ENCODE measurements at regions not wholly inside any gene's neighbourhood (a gene's known extent, or its start where the extent isn't known, plus 50 kb on each side); places are given as distances from the start of the nearest gene placed in this dataset.

- no peak for TF ChIP-seq MYC (IDR thresholded peaks at IDR 0.05; ENCODE audit: borderline replicate concordance, low read length)
- TF ChIP-seq REST (IDR thresholded peaks at IDR 0.05), result no peak
- TF ChIP-seq KDM1A (IDR thresholded peaks at IDR 0.05; ENCODE audit: low read depth), result no peak
- no peak for TF ChIP-seq HOXB13 (CRISPR knock-in tag; IDR thresholded peaks at IDR 0.05; ENCODE audit: low read depth)
- no peak for TF ChIP-seq CBX2 (IDR thresholded peaks at IDR 0.05; ENCODE audit: borderline replicate concordance, low read depth)
- no peak for TF ChIP-seq EHF (CRISPR knock-in tag; IDR thresholded peaks at IDR 0.05)
- peak; percentile 52 for TF ChIP-seq SMC3 (IDR thresholded peaks at IDR 0.05)
- TF ChIP-seq BCL3 (IDR thresholded peaks at IDR 0.05), result no peak
- no peak for TF ChIP-seq TFCP2L1 (CRISPR knock-in tag; IDR thresholded peaks at IDR 0.05)
- no peak for TF ChIP-seq NR3C1 (IDR thresholded peaks at IDR 0.05)
These were observed 70.0 kb upstream of the FAM241A start (continued) for GRCh38 chr4:112075129-112075753.

- POLR2A ChIA-PET, result no interaction called here
- no peak for ATAC-seq
- DNase-seq (ENCODE audit: low read depth in 1 of 2, low spot score in 1 of 2), result no peak
- Histone ChIP-seq H3K9me3 (no peaks in the 10 kb centered on the region), H3K27ac (no peak overlapping the region), H3K4me3 (no peak overlapping the region), H3K4me2 (no peak overlapping the region), H3K4me1 (no peaks in the 10 kb centered on the region)
- TF ChIP-seq EP300 (IDR thresholded peaks at IDR 0.05) (no peak), CBX8 (IDR thresholded peaks at IDR 0.05) (no peak), JUNB (IDR thresholded peaks at IDR 0.05) (no peak), ELK1 (IDR thresholded peaks at IDR 0.05; ENCODE audit: low read depth, low read length) (no peak), RAD21 (conservative IDR thresholded peaks at IDR 0.05 in 1 of 2, IDR thresholded peaks at IDR 0.05 in 1 of 2) (no peak), EHMT2 (IDR thresholded peaks at IDR 0.05; ENCODE audit: low read depth) (no peak), KDM5A (IDR thresholded peaks at IDR 0.05) (no peak), ZSCAN20 (CRISPR knock-in tag; IDR thresholded peaks at IDR 0.05) (no peak), MAZ (IDR thresholded peaks at IDR 0.05; ENCODE audit: borderline replicate concordance, low read depth, low read length) (no peak), NFE2L2 (conservative IDR thresholded peaks at IDR 0.05; ENCODE audit: low read length) (no peak), SREBF2 (IDR thresholded peaks at IDR 0.05) (no peak), HEYL (CRISPR knock-in tag; IDR thresholded peaks at IDR 0.05) (no peak), CHD2 (IDR thresholded peaks at IDR 0.05; ENCODE audit: low read length, partially characterized antibody) (no peak), TP53 (CRISPR knock-in tag; IDR thresholded peaks at IDR 0.05) (no peak), KDM1A (IDR thresholded peaks at IDR 0.05; ENCODE audit: low read depth) (no peak), BHLHE40 (IDR thresholded peaks at IDR 0.05; ENCODE audit: low read depth, low read length) (no peak), HOXA7 (CRISPR knock-in tag; IDR thresholded peaks at IDR 0.05) (no peak), CEBPB (IDR thresholded peaks at IDR 0.05) (no peak)
- no peak for FAIRE-seq
- 78% methylated on average over 3 of the region's 3 CpGs for WGBS (ENCODE audit: missing lambda C conversion rate)
- CTCF ChIA-PET, result interaction anchor here (1.0 to 1.6 kb wide), 2 partner anchors 9 to 16 kb away, joined by 3 read pairs; no protein-coding TSS in a partner anchor
These were observed 69.3 kb upstream of the FAM241A start for GRCh38 chr4:112075906-112076305.
